GM19240 (cell line): ENCODE measurements at regions not wholly inside any gene's neighbourhood (a gene's known extent, or its start where the extent isn't known, plus 50 kb on each side); places are given as distances from the start of the nearest gene placed in this dataset.
"Not testable (repeated sequence)": the region's sequence is repeated elsewhere in the genome, so short reads cannot be mapped to it uniquely, and the experiment has no call there.

Experiments used
- DNase-seq: peaks from one replicate; pipeline ENCODE4 v3.0.0; 2011; ENCODE audit warnings: low spot score; ENCODE audit not compliant: insufficient read length

DNA sequence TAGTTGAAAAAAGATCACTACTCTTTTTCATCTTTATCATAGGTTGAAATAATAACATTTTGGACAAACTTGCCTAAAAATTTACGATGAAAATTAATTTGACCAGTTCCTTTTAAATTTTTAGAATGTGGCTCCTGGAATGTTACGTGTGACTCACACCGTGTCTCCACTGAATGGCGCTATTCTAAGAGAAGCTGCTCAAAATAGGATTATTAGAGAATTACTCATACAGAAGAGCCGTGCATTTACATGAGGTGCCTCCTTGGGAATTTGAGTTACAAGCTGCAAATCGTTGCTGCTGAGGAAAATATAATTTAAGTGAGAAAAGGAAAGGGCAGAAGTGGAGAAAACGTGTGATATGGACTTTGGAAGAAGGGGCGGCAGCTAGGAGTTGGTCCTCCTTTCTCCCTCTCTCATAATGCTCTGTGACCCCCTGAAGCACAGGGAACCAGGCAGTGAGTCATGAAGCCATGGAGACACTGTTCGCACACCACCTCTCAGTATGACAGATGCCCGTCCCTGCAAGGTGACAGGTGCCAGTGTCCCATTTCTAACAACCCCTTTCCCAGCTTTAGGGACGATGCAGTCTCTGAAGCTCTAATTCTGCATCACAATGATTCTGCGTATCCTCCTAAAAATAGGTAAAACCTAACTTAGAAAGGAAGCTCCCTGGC lies 323.2 kb upstream of the COBL start:
- no peak for DNase-seq

DNA sequence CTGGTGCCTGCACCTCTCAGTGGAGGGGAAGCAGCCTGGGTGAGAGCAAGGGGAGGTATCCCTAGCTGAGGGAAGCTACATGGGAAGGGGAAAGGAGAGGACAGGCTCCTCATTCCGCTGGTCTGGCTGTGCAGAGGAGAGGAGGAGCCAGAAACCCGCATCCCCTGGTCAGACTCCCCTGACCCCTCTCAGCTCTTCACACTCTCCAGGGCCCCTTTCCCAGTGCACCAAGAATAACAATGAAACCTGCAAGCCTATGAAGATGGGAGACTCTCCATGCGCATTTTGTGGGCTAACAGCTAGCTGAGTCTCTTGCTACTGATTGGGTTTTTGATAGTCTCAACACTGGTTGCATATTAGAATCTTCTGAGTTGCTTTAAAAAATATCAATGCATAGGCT lies 319.9 kb upstream of the COBL start:
- DNase-seq, result no peak

DNA sequence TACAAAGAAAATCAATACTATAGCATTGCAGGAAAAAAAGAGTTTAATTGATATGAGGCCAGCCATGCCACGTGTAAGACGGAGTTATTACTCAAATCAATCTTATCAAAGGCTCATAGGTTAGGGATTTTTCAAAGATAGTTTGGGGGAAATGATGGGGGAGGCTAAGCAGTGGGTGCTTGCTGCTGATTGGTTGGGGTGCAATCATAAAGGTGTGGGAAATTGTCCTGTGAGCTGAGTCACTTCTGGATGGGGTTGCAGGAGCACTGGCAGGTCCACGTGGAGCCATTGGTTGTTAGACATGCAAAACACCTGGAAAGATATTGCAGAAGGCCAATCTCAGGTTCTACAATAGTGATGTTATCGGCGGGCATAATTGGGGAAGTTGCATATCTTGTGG lies 319.2 kb upstream of the COBL start:
- DNase-seq, result no peak

DNA sequence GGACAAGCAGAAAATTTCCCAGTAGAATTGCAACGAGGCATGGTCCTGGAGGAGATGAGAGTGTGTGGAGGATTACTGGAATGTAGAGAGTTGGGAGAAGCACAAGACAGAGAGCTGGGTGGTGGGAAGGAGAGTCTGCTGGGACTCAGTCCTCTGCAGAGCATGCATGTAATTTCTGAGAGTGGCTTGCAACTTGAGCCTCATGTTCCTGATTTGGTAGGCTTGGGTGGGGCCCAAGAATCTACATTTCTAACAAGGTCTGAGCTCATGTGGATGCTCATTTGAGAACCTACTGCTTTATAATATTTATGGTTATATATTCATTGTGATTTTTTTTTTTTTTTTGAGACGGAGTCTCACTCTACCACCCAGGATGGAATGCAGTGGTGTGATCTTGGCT lies 317.9 kb upstream of the COBL start:
- no peak for DNase-seq

DNA sequence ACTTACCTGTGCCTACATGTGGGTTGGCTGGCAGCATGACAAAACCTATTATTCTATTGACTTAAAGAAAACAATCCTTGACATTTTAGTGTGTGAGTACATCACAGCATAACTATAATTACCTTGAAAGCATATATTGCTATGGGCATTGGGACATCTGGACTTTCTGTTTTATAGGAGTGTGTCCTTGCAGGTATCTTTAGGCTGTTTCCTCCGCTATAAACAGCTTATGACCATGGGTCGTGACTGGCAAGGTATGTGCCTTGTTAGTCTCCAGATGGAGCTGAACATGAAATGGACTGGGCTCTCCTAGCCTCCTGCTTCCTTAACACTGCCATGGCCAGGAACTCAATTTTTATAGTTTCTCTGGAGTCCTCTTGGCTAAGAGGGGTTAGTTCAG lies 317.4 kb upstream of the COBL start:
- DNase-seq, result no peak

DNA sequence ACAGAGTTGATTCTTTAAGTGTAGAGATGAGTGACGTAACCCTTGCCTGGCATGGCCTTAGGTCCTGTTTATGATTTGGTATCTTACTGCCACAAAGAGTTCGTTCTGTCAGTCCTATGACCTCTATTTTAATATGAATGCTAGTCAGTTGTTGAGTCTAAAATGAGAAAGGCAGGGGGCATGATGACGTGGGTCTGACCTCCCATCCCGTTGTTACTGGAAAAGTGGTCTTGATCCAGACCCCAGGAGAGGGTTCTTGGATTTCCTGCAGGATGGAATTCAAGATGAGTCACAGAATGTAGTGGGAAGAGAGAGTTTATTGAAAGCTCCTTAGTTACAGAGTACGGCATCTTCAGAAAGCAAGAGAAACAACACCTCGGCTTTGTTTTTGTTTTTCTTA lies 317.0 kb upstream of the COBL start:
- no peak for DNase-seq

DNA sequence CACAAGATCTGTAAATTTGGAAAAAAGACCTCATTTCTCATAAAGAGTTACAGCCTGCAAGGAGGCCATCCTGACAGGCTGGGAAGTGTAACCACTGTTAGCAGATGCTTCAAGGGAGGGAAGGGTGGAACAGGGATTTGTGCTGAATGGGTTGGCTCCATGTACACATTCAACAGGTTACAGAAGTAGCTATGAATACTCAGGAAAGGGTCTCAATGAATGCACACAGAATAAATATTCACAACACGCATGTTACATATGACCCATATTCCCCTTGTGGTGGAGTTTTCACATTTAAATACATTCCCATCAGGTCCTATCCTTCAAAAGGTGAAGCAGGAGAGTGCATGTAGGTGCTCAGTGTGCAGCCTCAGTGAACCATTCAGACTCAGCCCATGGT lies 316.4 kb upstream of the COBL start:
- no peak for DNase-seq

DNA sequence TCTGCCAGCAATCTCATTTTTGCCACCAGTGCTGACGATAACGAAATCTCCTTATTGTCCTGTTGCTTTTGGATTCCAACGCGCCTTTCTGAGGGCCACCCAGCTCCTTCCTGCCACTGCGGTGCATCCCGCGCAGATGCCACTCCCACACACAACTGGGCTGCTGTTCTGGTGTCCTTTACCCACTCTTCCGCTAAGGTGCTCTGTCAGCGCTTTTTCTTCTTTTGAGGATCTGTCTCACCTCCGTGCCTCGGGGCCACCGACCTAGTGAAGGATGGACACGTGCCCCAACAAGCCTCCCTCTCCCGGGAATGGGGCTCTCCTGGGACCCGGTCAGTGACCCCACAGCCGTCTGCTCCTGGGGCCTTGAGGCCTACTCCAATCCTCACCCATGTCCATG lies 314.3 kb upstream of the COBL start:
- DNase-seq, result no peak

DNA sequence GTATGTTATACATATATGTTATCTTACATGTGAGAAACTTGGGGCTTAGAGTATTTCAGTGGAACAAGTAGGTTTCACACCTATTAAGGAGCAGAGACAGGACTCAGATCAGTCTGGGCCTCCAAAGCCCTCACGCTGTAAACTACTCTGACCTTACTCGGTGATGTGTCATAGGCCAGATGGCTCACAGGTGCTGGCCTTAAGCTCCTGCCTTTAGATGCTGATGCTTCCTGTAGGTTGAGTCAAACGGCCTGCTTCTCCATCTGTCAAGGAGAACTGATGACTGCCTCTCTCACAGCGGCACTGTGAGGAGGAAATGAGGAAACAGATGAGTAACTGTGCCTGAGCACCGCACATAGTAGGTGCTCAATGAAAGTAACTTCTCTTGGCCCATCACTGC lies 312.6 kb upstream of the COBL start:
- DNase-seq, result no peak

DNA sequence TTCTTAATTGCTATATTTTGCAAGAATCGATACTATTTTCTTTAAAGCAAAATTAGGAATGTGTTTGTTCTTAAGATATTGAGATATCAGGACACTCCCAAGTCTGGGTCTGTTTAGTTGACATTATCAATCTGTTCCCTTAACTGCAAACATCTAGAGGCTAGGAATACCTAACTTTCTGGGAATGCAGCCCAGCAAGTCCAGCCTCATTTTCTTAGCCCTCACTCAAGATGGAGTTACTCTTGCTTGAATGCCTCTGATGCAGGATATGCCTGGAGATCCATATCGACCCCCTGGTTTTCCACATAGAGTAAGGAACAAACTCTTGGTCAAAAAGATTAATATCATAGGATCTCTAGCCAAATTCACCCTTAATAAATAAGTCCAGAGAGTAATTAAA lies 305.3 kb upstream of the COBL start:
- no peak for DNase-seq

DNA sequence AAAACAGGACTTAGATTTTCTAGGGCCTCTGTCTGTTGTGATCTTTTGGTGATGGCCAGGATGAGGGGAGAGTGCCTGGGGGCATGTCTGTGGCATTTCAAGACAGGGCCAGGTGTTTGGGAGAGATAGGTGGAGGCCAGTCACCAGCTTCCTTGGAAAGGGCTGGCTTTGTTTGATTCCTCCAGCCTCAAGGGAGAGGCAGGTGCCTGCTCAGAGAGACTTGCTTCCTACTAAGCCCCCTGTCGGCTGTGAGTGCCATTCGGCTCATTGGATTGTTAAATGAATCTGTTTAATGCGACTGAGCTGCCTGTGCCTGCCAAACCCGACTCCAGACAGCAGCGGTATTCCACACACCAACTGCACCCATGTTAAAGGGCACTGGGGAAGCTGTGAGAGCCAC lies 304.1 kb upstream of the COBL start:
- DNase-seq, result no peak

DNA sequence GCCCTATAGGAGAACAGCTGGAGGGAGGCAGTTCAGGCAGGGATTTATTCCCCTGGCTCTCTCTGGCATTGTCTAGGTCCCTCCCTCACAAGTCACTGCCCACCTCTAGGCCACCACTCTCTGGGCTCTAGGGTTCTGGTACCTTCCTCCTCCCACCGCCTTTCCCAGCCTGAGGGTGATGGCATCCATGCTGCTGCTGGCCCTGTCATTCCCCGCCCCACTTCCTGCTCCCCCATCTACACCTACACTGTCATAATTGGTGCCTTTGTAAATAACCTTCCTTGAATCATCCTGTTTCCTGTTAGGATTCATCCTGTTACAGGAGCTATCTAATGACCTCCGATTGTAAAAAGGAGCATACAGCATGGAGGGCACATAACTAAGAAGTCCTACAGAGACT lies 303.3 kb upstream of the COBL start:
- DNase-seq, result no peak

DNA sequence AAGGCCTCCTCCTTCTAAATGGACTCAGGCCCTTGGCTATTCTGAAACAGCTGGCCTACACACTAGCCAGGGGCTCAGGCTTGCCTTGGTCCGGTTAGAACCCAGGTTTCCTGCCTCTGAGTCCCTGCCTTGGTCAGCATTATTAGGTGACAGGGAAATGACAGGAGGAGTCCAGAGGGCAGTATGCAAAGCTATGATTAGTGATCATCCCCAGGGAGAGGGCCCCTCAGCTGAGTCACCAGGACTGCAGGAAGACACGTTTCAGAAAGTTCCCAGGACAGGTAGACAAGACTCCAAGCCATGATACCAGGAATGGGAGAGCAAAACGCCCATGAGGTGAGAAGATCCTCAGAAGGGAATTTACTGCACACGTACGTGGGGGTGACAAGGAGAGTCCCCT lies 301.1 kb upstream of the COBL start:
- DNase-seq, result no peak

DNA sequence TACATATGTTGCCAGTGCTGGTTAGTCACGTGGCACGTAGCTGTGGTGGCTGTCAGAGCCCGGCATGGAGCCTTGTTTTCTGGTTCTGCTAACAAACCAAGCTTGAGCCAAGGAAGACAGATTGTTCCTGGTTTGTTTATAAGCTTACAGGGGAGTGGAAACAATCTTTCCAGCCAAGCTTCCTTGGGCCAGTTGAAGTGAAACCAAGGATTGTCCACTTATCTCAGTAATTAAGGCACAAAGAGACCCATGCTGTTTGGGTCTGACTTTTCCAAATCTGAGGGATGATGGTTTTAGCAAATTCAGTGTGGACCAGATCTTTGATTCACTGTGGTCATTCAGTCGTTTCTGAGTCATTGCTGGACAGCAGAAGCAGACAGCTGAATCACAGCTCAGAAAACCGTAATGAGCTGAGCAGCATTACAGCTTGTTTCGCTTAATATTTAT lies 297.3 kb upstream of the COBL start:
- no peak for DNase-seq

DNA sequence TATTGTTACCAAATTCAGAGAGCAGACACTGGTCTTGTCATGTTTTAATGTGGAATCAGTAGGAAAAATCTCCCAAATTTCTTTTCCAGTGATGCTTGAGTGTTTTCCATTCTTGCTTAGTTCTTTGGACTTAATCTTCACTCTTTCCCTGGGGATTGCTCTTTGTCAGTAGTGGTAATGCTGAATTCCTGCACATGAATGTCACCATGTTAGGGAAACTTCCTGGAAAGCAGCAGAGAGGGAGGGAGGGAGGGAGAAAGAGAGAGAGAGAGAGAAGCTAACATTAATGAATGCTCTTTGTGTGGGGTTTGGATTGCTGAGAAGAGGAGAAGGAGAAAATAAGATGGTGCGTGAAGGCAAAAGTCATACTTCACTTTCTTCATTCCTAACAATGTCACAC lies 295.3 kb upstream of the COBL start:
- no peak for DNase-seq

DNA sequence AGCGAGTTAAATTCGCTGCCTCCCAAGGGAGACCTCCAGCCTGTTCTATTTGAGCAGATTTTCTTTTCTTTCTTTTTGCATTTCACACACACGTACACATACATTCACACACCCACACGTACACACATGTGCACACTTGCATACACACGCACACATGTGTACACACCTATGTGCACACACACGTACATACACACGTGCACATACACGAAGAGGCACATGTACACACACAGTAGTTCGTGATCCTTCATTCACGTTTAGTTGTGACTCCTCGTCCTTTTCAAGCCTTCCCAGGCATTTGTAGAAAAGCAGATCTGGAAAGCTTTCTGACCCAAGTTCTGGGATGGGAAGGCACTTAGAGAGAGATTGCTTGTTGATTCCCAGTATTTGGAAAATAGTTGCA lies 290.8 kb upstream of the COBL start:
- DNase-seq, result no peak

DNA sequence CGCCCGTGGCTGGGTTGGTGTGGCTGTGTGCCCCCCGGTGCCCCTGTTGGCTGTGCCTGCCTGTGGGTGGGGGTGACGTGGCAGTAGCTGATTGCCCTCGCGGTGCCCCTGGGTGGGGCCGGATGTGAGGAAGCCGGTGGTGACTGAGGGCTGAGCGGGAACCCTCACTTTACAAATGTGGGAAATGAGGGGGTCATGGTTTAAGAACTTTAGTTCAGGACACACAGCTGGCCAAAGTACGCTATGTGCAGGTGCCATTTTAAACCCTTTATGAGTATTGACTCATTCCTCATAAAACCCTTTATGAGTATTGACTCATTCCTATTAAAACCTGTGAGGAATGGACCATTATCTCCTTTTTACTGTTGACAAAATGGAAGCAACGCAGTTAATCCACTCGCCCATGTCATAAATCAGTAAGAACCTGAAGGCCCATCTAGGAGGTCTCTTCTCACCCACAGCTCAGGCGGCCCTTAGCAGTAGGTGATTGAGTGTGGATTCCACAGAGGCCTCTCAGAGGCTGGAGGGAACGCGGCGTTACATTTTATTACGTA lies 290.1 kb upstream of the COBL start:
- no peak for DNase-seq

DNA sequence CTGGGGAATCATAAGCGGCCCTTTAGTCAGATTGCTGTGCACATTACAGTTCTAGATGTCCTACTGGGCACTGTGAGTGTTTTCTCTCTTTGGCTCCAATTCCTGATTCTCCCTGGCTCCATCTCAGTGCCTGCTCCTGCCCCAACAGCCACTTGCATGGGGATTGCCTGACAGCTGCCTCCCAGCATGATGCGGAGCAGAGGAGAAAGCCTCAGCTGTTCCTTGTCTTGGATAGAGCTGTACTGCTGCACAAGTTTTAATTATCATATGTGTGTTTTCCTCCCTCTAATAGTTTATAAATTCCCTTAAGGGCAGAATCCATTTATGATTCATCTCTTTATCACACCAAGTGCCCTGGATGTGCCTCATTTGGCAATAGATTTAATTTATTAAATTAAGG lies 285.8 kb upstream of the COBL start:
- no peak for DNase-seq

DNA sequence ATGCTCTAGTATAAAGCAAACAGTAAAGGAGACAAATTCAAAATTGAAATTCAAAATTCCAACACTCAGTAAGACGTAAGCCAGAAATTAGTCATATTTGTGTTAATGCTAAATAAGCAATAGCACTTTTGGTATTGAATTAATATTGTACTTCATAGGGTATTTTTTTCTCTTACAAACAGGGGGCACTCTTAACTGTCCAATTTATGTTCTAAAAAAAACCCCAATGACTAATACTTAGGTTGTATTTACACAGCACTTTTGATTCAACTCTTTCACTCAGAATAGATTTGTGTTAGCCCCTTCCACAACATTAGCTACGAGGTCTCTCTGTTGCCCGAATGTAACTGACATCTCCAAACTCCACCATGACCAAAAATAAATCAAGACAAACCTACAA lies 284.9 kb upstream of the COBL start:
- no peak for DNase-seq

DNA sequence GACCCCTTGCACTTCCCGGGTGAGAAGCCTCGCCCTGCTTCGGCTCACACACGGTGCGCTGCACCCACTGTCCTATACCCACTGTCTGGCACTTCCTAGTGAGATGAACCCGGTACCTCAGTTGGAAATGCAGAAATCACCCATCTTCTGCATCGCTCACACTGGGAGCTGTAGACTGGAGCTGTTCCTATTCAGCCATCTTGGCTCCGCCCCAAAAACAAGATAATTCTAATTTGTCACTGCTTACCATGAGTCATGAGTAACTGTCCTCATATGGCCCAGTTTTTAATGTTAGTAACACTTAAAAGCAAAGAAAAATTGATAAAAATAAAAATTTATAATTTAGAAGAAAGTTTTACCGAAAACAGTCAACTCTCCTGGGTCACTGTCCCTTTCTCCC lies 283.3 kb upstream of the COBL start:
- DNase-seq, result not testable (repeated sequence)

DNA sequence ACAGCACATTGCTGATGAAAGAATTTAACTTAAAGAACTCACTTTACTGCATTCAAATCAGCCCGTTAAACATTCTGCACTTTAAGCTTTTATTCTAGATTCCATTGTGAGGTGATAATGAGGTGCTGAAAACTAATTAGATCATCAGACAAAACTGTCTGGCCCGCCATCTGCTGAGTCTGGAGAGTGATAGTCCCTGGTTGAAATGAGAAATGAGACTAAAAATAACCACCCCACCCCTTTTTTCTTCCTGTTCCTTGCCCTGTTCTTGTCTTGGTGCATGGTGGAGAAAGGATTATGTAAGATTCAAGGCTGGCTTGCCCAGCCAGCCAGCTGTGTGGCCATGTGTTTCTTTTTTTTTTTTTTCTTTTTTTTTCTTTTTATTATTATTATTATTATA lies 277.0 kb upstream of the COBL start:
- no peak for DNase-seq

DNA sequence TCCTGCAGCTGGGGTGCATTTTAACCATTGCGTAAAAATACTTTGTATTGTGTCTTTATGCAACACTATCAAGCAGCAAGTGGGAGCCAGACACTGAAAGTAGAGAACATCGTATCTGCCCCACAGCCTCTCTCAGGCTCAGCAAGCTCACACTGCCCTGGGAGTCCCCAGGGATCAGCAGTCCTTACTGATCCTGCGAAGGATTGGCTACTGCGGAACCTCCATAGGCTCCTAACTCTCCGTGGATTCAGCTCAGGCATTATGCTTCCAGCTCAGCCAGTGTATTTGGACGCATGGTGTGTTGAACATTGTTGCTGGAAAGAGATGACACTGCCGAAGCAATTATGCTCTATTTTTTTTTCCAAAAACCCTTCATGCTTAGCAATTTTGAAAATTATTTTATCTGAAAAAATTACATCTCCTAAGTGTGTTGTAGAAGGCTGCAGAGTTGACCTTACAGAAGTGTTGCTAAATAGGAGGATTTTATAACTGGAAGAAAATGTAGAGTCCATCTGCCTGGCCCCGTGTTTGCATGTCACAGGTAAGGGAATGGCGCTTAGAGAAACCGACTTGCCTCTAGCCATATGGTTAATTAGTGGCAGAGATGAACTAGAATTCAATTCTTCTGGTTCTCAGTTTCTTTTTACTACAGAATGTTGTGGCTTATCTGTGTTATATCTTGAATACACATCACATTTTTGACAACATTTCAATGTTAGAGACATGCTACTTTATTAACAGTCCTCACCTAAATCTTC lies 276.4 kb upstream of the COBL start:
- DNase-seq, result no peak

DNA sequence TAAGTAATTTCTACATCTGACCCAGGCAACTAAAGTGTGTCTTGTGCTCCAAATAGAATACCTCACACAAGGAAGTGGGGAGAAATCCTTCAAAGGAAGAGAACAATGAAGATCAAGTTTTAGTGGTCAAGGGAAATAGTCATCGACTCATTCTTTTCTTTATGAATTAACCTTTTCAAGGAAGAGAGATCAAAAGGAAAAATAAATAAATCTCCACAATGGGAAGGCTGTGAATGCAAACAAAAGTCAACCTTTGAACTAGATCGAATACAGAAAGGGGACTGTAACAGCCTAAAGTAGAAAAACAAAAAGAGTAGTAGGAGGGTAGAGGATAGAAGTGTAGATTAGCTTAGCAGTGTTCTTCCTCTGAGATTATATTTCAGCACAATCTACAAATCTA lies 274.6 kb upstream of the COBL start:
- no peak for DNase-seq
